Fibroblast of skin of left biceps (primary cell): ENCODE measurements at regions not wholly inside any gene's neighbourhood (a gene's known extent, or its start where the extent isn't known, plus 50 kb on each side); places are given as distances from the start of the nearest gene placed in this dataset.
A peak's percentile ranks its signal among the peaks of the same experiment; 100 is the strongest.

Experiments used
- DNase-seq, 2 experiments: peaks; one replicate each; pipeline ENCODE4 v3.0.0-alpha.2; 2013; ENCODE audit warnings: low read depth in 2 of 2

GRCh38 chr2:74759986-74760385 lies 73.9 kb upstream of the HK2 start:
- no peak for DNase-seq

GRCh38 chr2:74760875-74761630 lies 72.9 kb upstream of the HK2 start:
- no peak for DNase-seq

GRCh38 chr2:74762789-74763188 lies 71.1 kb upstream of the HK2 start:
- DNase-seq: no peak

GRCh38 chr2:74763962-74764428 lies 69.9 kb upstream of the HK2 start:
- DNase-seq: no peak

- no peak for DNase-seq
Measured at GRCh38 chr2:74764429-74765272, 69.3 kb upstream of the HK2 start.

- no peak for DNase-seq
Measured at GRCh38 chr2:74766780-74767179, 67.1 kb upstream of the HK2 start.

- no peak for DNase-seq
Measured at GRCh38 chr2:74767618-74768017, 66.3 kb upstream of the HK2 start.

- DNase-seq: no peak
Measured at GRCh38 chr2:74768401-74768914, 65.5 kb upstream of the HK2 start.

GRCh38 chr2:74772046-74772445 lies 61.9 kb upstream of the HK2 start:
- DNase-seq: peak in 1 of 2 experiments; percentile 9

- DNase-seq: no peak
Measured at GRCh38 chr2:74777161-74777900, 56.6 kb upstream of the HK2 start.

GRCh38 chr2:74778381-74779264 lies 55.3 kb upstream of the HK2 start:
- DNase-seq: no peak

GRCh38 chr2:74779265-74779558 lies 54.7 kb upstream of the HK2 start:
- DNase-seq: no peak

- no peak for DNase-seq
Measured at GRCh38 chr2:74779587-74780135, 54.3 kb upstream of the HK2 start.
